OCI-LY1 (cell line): ENCODE measurements at regions not wholly inside any gene's neighbourhood (a gene's known extent, or its start where the extent isn't known, plus 50 kb on each side); places are given as distances from the start of the nearest gene placed in this dataset.

Experiments used
- EZH2 ChIP-seq: fragments of 200-600 bp; sonication (generic), shearing (Covaris generic); IDR thresholded peaks from 2 replicates; pipeline ENCODE4 v1.8.0; 2017; ENCODE audit warnings: borderline replicate concordance, mixed run types, mild to moderate bottlenecking, antibody characterized with exemption, low read length, moderate library complexity, mixed read lengths
- TF ChIP-seq, protein P1 (sequence below): fragments of 200-600 bp; sonication (generic), shearing (Covaris generic); IDR thresholded peaks from 2 replicates; pipeline ENCODE4 v1.5.1; 2017; ENCODE audit warnings: mild to moderate bottlenecking, antibody characterized with exemption, low read length, moderate library complexity, mixed read lengths

DNA sequence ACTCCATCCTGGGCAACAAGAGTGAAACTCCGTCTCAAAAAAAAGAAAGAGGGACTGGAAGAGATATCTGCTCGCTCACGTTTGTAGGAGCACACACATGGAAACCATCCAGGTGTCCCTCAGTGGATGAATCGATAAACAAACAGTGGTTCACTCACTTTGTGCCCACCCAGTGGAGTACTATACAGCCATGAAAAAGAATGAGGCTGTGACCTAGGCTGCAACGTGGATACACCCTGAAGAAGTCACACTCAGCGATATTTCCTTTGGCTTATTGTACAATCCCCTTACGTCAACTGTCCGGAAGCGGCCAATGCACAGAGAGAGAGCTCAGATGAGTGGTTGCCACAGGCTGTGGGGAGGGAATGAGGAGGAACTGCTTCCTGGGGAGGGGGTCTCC lies 82.3 kb upstream of the PPP2R3B start:
- TF ChIP-seq, protein P1, sequence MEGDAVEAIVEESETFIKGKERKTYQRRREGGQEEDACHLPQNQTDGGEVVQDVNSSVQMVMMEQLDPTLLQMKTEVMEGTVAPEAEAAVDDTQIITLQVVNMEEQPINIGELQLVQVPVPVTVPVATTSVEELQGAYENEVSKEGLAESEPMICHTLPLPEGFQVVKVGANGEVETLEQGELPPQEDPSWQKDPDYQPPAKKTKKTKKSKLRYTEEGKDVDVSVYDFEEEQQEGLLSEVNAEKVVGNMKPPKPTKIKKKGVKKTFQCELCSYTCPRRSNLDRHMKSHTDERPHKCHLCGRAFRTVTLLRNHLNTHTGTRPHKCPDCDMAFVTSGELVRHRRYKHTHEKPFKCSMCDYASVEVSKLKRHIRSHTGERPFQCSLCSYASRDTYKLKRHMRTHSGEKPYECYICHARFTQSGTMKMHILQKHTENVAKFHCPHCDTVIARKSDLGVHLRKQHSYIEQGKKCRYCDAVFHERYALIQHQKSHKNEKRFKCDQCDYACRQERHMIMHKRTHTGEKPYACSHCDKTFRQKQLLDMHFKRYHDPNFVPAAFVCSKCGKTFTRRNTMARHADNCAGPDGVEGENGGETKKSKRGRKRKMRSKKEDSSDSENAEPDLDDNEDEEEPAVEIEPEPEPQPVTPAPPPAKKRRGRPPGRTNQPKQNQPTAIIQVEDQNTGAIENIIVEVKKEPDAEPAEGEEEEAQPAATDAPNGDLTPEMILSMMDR = no peak
- no peak for TF ChIP-seq EZH2
